ENCODE measurements at regions not wholly inside any gene's neighbourhood (a gene's known extent, or its start where the extent isn't known, plus 50 kb on each side); places are given as distances from the start of the nearest gene placed in this dataset.

GRCh38 chr11:95478003-95478402, 247.0 kb upstream of the SESN3 start:
- H3K4me3 Mint-ChIP-seq, result no peak overlapping the region
- no peaks in the 10 kb centered on the region for H3K36me3 ChIP-seq (ENCODE audit: control insufficient read depth, insufficient read depth, low read length)
- H3K27ac Mint-ChIP-seq, result no peak overlapping the region
- H3K27ac ChIP-seq (ENCODE audit: low read length), result no peak overlapping the region
- H3K27me3 ChIP-seq (ENCODE audit: control insufficient read depth, insufficient read depth, low read length), result no peaks in the 10 kb centered on the region
- no peaks in the 10 kb centered on the region for H3K4me1 Mint-ChIP-seq
- no peaks in the 10 kb centered on the region for H3K9me3 Mint-ChIP-seq
- no peak overlapping the region for H3K4me3 ChIP-seq (ENCODE audit: low read length)
- no peaks in the 10 kb centered on the region for H3K4me1 ChIP-seq (ENCODE audit: control insufficient read depth, insufficient read depth, low read length)
- ATAC-seq, result no peak
- intact Hi-C loops (cut with micrococcal nuclease), result loop anchor here (10.0 kb wide), 1 partner anchor 57 kb away; no protein-coding TSS in a partner anchor
- H3K9me3 ChIP-seq (ENCODE audit: control insufficient read depth, insufficient read depth, low read length), result no peaks in the 10 kb centered on the region
- DNase-seq, result no peak
- peaks cover 4 to 8% of the 10 kb centered on the region in 2 donors for H3K27me3 Mint-ChIP-seq (ENCODE audit: low read depth in 2 of 2)
- no peak for TF ChIP-seq CTCF (IDR thresholded peaks at IDR 0.05)
- no peaks in the 10 kb centered on the region for H3K36me3 Mint-ChIP-seq

GRCh38 chr11:95469258-95469657, 238.3 kb upstream of the SESN3 start:
- Histone ChIP-seq H3K27me3 (ENCODE audit: control insufficient read depth, insufficient read depth, low read length) (no peaks in the 10 kb centered on the region), H3K4me3 (ENCODE audit: low read length) (no peak overlapping the region), H3K9me3 (ENCODE audit: control insufficient read depth, insufficient read depth, low read length) (no peaks in the 10 kb centered on the region), H3K27ac (ENCODE audit: low read length) (no peak overlapping the region), H3K36me3 (ENCODE audit: control insufficient read depth, insufficient read depth, low read length) (no peaks in the 10 kb centered on the region), H3K4me1 (ENCODE audit: control insufficient read depth, insufficient read depth, low read length) (no peaks in the 10 kb centered on the region)
- no peak for TF ChIP-seq CTCF (IDR thresholded peaks at IDR 0.05)
- Mint-ChIP-seq H3K4me3 (no peak overlapping the region), H3K9me3 (no peaks in the 10 kb centered on the region), H3K4me1 (no peaks in the 10 kb centered on the region), H3K36me3 (no peaks in the 10 kb centered on the region), H3K27ac (no peak overlapping the region), H3K27me3 (ENCODE audit: low read depth in 2 of 2) (peaks cover 4 to 15% of the 10 kb centered on the region in 2 donors)
- no peak for DNase-seq
- WGBS (ENCODE audit: insufficient coverage), result no CpG with 5 or more reads among the region's 2 CpGs
- ATAC-seq, result no peak
- intact Hi-C loops (cut with micrococcal nuclease), result no loop called here

GRCh38 chr11:95466416-95466815, 235.4 kb upstream of the SESN3 start:
- Mint-ChIP-seq H3K27ac (no peak overlapping the region), H3K36me3 (no peaks in the 10 kb centered on the region), H3K9me3 (no peaks in the 10 kb centered on the region)

More at GRCh38 chr11:95466416-95466815, 235.4 kb upstream of the SESN3 start:
- H3K36me3 ChIP-seq (ENCODE audit: control insufficient read depth, insufficient read depth, low read length), result no peaks in the 10 kb centered on the region
- H3K4me1 ChIP-seq (ENCODE audit: control insufficient read depth, insufficient read depth, low read length), result no peaks in the 10 kb centered on the region
- no peaks in the 10 kb centered on the region for H3K27me3 ChIP-seq (ENCODE audit: control insufficient read depth, insufficient read depth, low read length)
- ATAC-seq (no peak), DNase-seq (no peak)
- intact Hi-C loops (cut with micrococcal nuclease), result no loop called here
- H3K4me3 ChIP-seq (ENCODE audit: low read length), result no peak overlapping the region
- Mint-ChIP-seq H3K4me1 (no peaks in the 10 kb centered on the region), H3K27me3 (ENCODE audit: low read depth in 2 of 2) (peaks cover 0 to 2% of the 10 kb centered on the region in 2 donors), H3K4me3 (no peak overlapping the region)
- H3K9me3 ChIP-seq (ENCODE audit: control insufficient read depth, insufficient read depth, low read length), result no peaks in the 10 kb centered on the region
- H3K27ac ChIP-seq (ENCODE audit: low read length), result no peak overlapping the region
- no peak for TF ChIP-seq CTCF (IDR thresholded peaks at IDR 0.05)
